AG10803 (cell line): ENCODE measurements at regions not wholly inside any gene's neighbourhood (a gene's known extent, or its start where the extent isn't known, plus 50 kb on each side); places are given as distances from the start of the nearest gene placed in this dataset.

Experiments used
- DNase-seq: peaks from one replicate; pipeline ENCODE4 v3.0.0; 2010; ENCODE audit warnings: low read depth
- H3K4me3 ChIP-seq: 2 replicates; pipeline ENCODE4 v1.5.1; 2011; ENCODE audit warnings: mild to moderate bottlenecking, low read length, control low read depth
- CTCF ChIP-seq: conservative IDR thresholded peaks from 2 replicates; pipeline ENCODE4 v1.5.1; 2011; ENCODE audit warnings: mild to moderate bottlenecking, low read length, control low read depth, inconsistent platforms

DNA sequence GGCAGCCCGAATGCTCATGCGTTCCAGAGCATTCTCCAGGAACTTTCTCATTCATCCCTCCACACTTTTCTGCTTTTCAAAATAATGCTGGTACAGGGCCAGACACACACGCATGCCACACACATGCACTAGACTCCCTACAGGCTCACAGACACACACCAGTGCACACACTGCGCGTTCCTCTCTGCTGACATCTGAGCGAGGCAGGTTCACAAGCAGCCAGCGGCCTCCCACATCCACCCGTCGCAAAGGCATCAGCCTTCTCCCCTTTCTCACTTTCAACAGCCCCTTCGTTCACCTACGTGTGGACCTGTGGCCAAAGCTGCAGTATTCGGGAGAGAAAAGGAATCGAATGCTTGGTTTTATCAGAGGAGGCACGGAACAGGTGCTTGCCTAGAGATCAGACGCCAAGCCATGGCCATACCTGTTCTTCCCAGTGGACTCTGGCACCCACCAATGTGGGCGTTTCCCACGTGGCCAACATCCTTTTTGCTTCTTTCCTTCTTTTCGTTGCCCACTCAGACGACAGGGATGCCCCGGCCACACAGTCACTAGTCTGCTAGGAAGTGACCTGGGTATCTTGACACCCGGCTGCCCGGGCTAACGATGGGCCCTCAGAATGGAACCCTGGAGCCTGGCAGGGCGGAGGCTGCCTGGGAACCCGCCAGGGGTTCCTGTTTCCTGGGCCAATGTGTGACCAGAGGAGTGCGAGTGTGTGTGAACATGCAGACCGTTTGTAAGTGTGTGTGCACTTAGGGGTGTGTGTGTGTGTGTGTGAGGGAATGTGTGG is 85.8 kb upstream of the ID2 start:
- TF ChIP-seq CTCF = no peak
- no peak overlapping the region for H3K4me3 ChIP-seq
- no peak for DNase-seq

DNA sequence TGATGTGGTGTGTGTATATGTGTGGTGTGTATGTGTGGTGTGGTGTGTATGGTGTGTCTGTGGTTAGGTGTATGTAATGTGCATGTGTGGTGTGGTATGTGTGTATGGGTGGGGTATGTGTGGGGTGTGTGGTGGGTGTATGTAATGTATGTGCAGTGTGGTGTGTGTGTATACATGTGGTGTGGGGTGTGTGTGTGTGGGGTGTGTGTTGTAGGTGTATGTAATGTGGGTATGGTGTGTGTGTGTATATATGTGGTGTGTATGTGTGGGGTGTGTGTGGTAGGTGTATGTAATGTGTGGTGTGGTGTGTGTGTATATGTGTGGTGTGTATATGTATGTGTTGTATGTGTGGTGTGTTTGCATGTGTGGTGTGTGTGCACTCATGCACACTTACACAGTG is 84.8 kb upstream of the ID2 start:
- no peak for DNase-seq
- TF ChIP-seq CTCF = no peak

DNA sequence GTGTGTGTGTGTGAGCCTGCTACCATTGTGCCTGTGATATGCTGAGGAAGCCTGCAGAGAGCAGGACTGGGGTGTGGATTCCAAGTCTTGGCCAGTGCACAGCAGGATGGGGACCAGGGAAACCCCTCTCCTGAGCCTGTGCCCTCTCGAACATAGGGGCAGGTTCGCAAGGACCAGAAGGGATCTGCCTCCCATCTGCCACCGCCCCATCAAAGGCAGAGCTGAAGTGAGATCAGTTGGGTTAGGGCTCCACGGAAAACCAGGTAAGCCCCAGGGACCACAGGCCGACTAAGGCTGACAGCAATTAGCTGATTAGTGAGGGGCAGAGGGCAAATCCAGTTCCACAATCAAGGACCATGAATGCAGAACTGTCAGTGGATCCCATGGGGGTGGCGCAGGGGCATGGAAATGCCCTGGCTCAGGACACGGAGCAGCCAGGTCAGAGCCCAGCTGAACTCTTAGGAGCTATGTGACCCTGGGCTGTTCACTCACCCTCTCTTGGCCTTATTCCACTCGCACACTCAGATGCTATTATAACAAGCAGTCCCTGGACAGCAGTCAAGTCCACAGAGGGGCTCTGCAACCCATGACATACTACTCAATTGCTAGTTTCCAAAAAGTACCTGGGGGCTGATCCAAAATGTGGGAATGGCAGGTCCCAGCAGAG is 84.2 kb upstream of the ID2 start:
- no peak overlapping the region for H3K4me3 ChIP-seq
- no peak for DNase-seq
- no peak for TF ChIP-seq CTCF

More for the DNA sequence above, 84.8 kb upstream of the ID2 start:
- no peak overlapping the region for H3K4me3 ChIP-seq

DNA sequence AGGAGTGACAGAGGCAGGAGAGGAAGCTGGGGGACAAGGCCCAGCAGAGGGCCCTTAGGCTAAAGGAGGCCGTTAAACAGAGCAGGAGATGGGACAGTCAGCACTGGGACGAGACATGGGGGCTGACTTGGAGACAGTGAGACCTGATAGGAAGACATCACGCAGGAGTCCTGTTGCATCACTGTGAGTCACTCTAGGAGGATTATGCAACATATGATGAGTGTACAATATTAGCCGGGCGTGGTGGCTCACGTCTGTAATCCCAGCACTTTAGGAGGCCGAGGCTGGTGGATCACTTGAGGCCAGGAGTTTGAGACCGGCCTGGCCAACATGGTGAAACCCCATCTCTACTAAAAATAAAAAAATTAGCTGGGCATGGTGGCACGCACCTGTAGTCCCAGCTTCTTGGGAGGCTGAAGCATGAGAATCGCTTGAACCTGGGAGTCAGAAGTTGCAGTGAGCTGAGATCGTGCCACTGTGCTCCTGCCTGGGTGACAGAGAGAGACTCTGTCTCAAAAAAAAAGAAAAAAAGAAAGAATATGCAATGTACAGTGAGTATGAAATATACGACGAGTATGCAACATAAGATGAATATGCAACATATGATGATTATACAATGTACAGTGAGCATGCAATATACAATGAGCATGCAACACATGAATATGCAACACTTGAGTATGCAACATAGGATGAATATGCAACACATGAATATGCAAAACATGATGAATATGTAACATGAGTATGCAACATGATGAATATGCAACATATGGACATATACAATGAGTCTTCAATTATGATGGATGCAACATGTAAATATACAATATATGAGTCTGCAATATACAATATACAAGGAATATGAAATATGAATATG is 83.3 kb upstream of the ID2 start:
- DNase-seq = peak; percentile 91
- no peak overlapping the region for H3K4me3 ChIP-seq
- TF ChIP-seq CTCF = 0 out of 2 replicates have a peak, but pooled peaks have one; percentile 2

DNA sequence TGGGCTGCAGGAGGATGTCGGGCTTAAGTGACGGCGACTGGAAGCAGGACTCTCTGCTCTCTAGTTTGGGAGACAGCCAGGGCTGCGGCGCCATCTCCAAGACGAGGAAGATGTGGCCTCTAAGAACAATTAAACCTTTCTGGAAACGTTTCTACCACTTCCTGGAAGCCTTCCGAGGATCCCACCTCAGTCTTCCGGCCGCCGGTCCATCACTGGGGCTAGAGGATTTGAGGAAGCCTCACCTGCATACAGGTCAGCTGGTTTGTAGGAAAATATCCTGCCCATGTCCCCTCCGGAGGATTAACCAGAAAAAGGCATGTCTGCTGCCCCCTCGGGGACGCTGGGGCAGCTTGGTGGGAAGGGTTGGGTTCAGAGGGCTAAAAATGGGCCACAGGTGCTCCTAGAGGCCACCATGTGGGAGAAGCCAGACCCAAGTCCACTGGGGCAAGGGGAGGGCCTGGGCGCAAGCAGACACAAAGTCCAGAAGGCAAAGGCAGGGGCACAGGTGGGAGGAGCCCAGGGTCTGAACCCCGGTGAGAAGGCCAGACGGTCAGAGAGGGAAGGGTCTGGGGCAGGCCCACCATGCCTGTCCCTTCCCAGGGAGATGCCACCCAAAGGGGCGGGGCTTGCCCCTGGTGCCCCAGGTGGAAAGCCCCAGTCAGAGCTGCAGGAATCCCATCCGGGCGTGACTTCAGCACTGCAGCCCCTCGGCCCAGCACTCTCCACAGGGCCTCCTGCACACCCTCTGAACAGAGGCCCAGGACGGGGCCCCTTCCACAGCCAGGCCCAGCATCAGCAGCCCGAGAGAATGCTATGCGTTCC is 82.2 kb upstream of the ID2 start:
- no peak overlapping the region for H3K4me3 ChIP-seq

More for the DNA sequence above, 82.2 kb upstream of the ID2 start:
- DNase-seq = no peak
- no peak for TF ChIP-seq CTCF
